ENCODE measurements at regions not wholly inside any gene's neighbourhood (a gene's known extent, or its start where the extent isn't known, plus 50 kb on each side); places are given as distances from the start of the nearest gene placed in this dataset.
"Not testable (repeated sequence)": the region's sequence is repeated elsewhere in the genome, so short reads cannot be mapped to it uniquely, and the experiment has no call there.

- no peak overlapping the region for H3K9ac ChIP-seq (ENCODE audit: low read length)
- no peaks in the 10 kb centered on the region for H3K27me3 ChIP-seq (ENCODE audit: insufficient read depth, low read length)
- FAIRE-seq (no peak), DNase-seq (ENCODE audit: low read depth) (no peak)
- Mint-ChIP-seq H3K27me3 (ENCODE audit: low read depth, unreplicated experiment) (peaks cover 1% of the 10 kb centered on the region), H3K4me1 (ENCODE audit: low read depth, unreplicated experiment) (no peaks in the 10 kb centered on the region), H3K4me3 (ENCODE audit: unreplicated experiment) (no peak overlapping the region), H3K27ac (ENCODE audit: unreplicated experiment) (no peak overlapping the region), H3K9me3 (ENCODE audit: unreplicated experiment) (no peaks in the 10 kb centered on the region), H3K36me3 (ENCODE audit: low read depth, unreplicated experiment) (no peaks in the 10 kb centered on the region)
- H3K4me1 ChIP-seq (ENCODE audit: insufficient read depth, low read length), result no peaks in the 10 kb centered on the region
- no peaks in the 10 kb centered on the region for H3K36me3 ChIP-seq (ENCODE audit: insufficient read depth, low read length)
- no peaks in the 10 kb centered on the region for H4K20me1 ChIP-seq (ENCODE audit: insufficient read depth, low read length)
- H3K27ac ChIP-seq (ENCODE audit: low read depth, low read length), result no peak overlapping the region
- TF ChIP-seq CTCF (IDR thresholded peaks at IDR 0.05; ENCODE audit: insufficient read depth, low read depth, low read length) (no peak), EZH2 (IDR thresholded peaks at IDR 0.05; ENCODE audit: insufficient read depth, low read length) (no peak)
- no peaks in the 10 kb centered on the region for H3K9me3 ChIP-seq (ENCODE audit: insufficient read depth, low read depth, low read length)
- H3K4me2 ChIP-seq (ENCODE audit: low read length), result no peak overlapping the region
- no peak overlapping the region for H2AFZ ChIP-seq (ENCODE audit: low read depth, low read length)
- H3K4me3 ChIP-seq (ENCODE audit: insufficient read depth, low read depth, low read length), result no peak overlapping the region
- H3K79me2 ChIP-seq (ENCODE audit: insufficient read depth, low read length), result no peaks in the 10 kb centered on the region
Measured at GRCh38 chr7:96920713-96921112, 84.6 kb upstream of the DLX6 start.

GRCh38 chr7:96921231-96921630 lies 84.1 kb upstream of the DLX6 start:
- Histone ChIP-seq H3K79me2 (ENCODE audit: insufficient read depth, low read length) (no peaks in the 10 kb centered on the region), H3K27ac (ENCODE audit: low read depth, low read length) (no peak overlapping the region), H3K9me3 (ENCODE audit: insufficient read depth, low read depth, low read length) (no peaks in the 10 kb centered on the region), H4K20me1 (ENCODE audit: insufficient read depth, low read length) (no peaks in the 10 kb centered on the region), H3K36me3 (ENCODE audit: insufficient read depth, low read length) (no peaks in the 10 kb centered on the region), H3K9ac (ENCODE audit: low read length) (no peak overlapping the region), H3K4me1 (ENCODE audit: insufficient read depth, low read length) (no peaks in the 10 kb centered on the region), H3K4me3 (ENCODE audit: insufficient read depth, low read depth, low read length) (no peak overlapping the region), H3K4me2 (ENCODE audit: low read length) (no peak overlapping the region), H3K27me3 (ENCODE audit: insufficient read depth, low read length) (no peaks in the 10 kb centered on the region), H2AFZ (ENCODE audit: low read depth, low read length) (no peak overlapping the region)
- Mint-ChIP-seq H3K9me3 (ENCODE audit: unreplicated experiment) (no peaks in the 10 kb centered on the region), H3K4me1 (ENCODE audit: low read depth, unreplicated experiment) (no peaks in the 10 kb centered on the region), H3K4me3 (ENCODE audit: unreplicated experiment) (no peak overlapping the region), H3K36me3 (ENCODE audit: low read depth, unreplicated experiment) (no peaks in the 10 kb centered on the region), H3K27ac (ENCODE audit: unreplicated experiment) (no peak overlapping the region), H3K27me3 (ENCODE audit: low read depth, unreplicated experiment) (peaks cover 1% of the 10 kb centered on the region)
- no peak for DNase-seq (ENCODE audit: low read depth)
- no peak for FAIRE-seq
- no peak for TF ChIP-seq EZH2 (IDR thresholded peaks at IDR 0.05; ENCODE audit: insufficient read depth, low read length)
- no peak for TF ChIP-seq CTCF (IDR thresholded peaks at IDR 0.05; ENCODE audit: insufficient read depth, low read depth, low read length)

- no peak overlapping the region for H2AFZ ChIP-seq (ENCODE audit: low read depth, low read length)
- DNase-seq (ENCODE audit: low read depth), result no peak
- Mint-ChIP-seq H3K4me3 (ENCODE audit: unreplicated experiment) (no peak overlapping the region), H3K27me3 (ENCODE audit: low read depth, unreplicated experiment) (peaks cover 1% of the 10 kb centered on the region), H3K4me1 (ENCODE audit: low read depth, unreplicated experiment) (no peaks in the 10 kb centered on the region), H3K27ac (ENCODE audit: unreplicated experiment) (no peak overlapping the region), H3K36me3 (ENCODE audit: low read depth, unreplicated experiment) (no peaks in the 10 kb centered on the region), H3K9me3 (ENCODE audit: unreplicated experiment) (no peaks in the 10 kb centered on the region)
- H3K36me3 ChIP-seq (ENCODE audit: insufficient read depth, low read length), result no peaks in the 10 kb centered on the region
- no peak for FAIRE-seq
- H3K4me1 ChIP-seq (ENCODE audit: insufficient read depth, low read length), result no peaks in the 10 kb centered on the region
- no peaks in the 10 kb centered on the region for H3K27me3 ChIP-seq (ENCODE audit: insufficient read depth, low read length)
- H3K4me2 ChIP-seq (ENCODE audit: low read length), result no peak overlapping the region
- H4K20me1 ChIP-seq (ENCODE audit: insufficient read depth, low read length), result no peaks in the 10 kb centered on the region
- no peak for TF ChIP-seq EZH2 (IDR thresholded peaks at IDR 0.05; ENCODE audit: insufficient read depth, low read length)
- TF ChIP-seq CTCF (IDR thresholded peaks at IDR 0.05; ENCODE audit: insufficient read depth, low read depth, low read length), result no peak
- no peak overlapping the region for H3K27ac ChIP-seq (ENCODE audit: low read depth, low read length)
- no peak overlapping the region for H3K4me3 ChIP-seq (ENCODE audit: insufficient read depth, low read depth, low read length)
- no peaks in the 10 kb centered on the region for H3K9me3 ChIP-seq (ENCODE audit: insufficient read depth, low read depth, low read length)
- no peaks in the 10 kb centered on the region for H3K79me2 ChIP-seq (ENCODE audit: insufficient read depth, low read length)
- H3K9ac ChIP-seq (ENCODE audit: low read length), result no peak overlapping the region
Measured at GRCh38 chr7:96921771-96922170, 83.6 kb upstream of the DLX6 start.

- H2AFZ ChIP-seq (ENCODE audit: low read depth, low read length); FAIRE-seq; H3K27ac Mint-ChIP-seq (ENCODE audit: unreplicated experiment); H3K9me3 Mint-ChIP-seq (ENCODE audit: unreplicated experiment); H3K27me3 ChIP-seq (ENCODE audit: insufficient read depth, low read length); H3K36me3 ChIP-seq (ENCODE audit: insufficient read depth, low read length); DNase-seq (ENCODE audit: low read depth); H3K4me3 ChIP-seq (ENCODE audit: insufficient read depth, low read depth, low read length); H3K9ac ChIP-seq (ENCODE audit: low read length); H3K4me3 Mint-ChIP-seq (ENCODE audit: unreplicated experiment); H3K36me3 Mint-ChIP-seq (ENCODE audit: low read depth, unreplicated experiment); H3K9me3 ChIP-seq (ENCODE audit: insufficient read depth, low read depth, low read length); H3K4me1 ChIP-seq (ENCODE audit: insufficient read depth, low read length); H4K20me1 ChIP-seq (ENCODE audit: insufficient read depth, low read length); H3K79me2 ChIP-seq (ENCODE audit: insufficient read depth, low read length); H3K4me2 ChIP-seq (ENCODE audit: low read length); H3K4me1 Mint-ChIP-seq (ENCODE audit: low read depth, unreplicated experiment); H3K27ac ChIP-seq (ENCODE audit: low read depth, low read length); H3K27me3 Mint-ChIP-seq (ENCODE audit: low read depth, unreplicated experiment): not testable (repeated sequence)
Measured at GRCh38 chr7:96923345-96923744, 82.0 kb upstream of the DLX6 start.
